ENCODE measurements at regions not wholly inside any gene's neighbourhood (a gene's known extent, or its start where the extent isn't known, plus 50 kb on each side); places are given as distances from the start of the nearest gene placed in this dataset.

GRCh38 chr10:35910234-35910633, 268.1 kb upstream of the FZD8 start:
- H3K9me3 ChIP-seq, result no peaks in the 10 kb centered on the region
- in situ Hi-C loops (cut with MboI; ENCODE audit: low sequenced_read_pairs in 4 of 4), result no loop called here
- H3K4me3 ChIP-seq, result no peak overlapping the region
- H3K4me1 ChIP-seq, result peaks cover 0 to 7% of the 10 kb centered on the region in 2 donors
- DNase-seq (no peak), ATAC-seq (no peak)
- H3K27me3 ChIP-seq, result no peaks in the 10 kb centered on the region
- intact Hi-C loops (cut with DNase I; ENCODE audit: low total_unique reads), result no loop called here
- no peak for TF ChIP-seq CTCF (IDR thresholded peaks at IDR 0.05 in 4 of 5, conservative IDR thresholded peaks at IDR 0.05 in 1 of 5)
- no peak for TF ChIP-seq POLR2A (IDR thresholded peaks at IDR 0.05)
- no peaks in the 10 kb centered on the region for H3K36me3 ChIP-seq
- H3K27ac ChIP-seq, result no peak overlapping the region

GRCh38 chr10:35909121-35909720, 267.1 kb upstream of the FZD8 start:
- no peaks in the 10 kb centered on the region for H3K27me3 ChIP-seq
- H3K36me3 ChIP-seq, result no peaks in the 10 kb centered on the region
- DNase-seq, result no peak
- H3K9me3 ChIP-seq, result no peaks in the 10 kb centered on the region
- peaks cover 0 to 7% of the 10 kb centered on the region in 2 donors for H3K4me1 ChIP-seq
- no peak overlapping the region for H3K4me3 ChIP-seq
- no peak for TF ChIP-seq POLR2A (IDR thresholded peaks at IDR 0.05)
- TF ChIP-seq CTCF (IDR thresholded peaks at IDR 0.05 in 4 of 5, conservative IDR thresholded peaks at IDR 0.05 in 1 of 5), result no peak
- no peak overlapping the region for H3K27ac ChIP-seq
- intact Hi-C loops (cut with DNase I; ENCODE audit: low total_unique reads), result no loop called here
- in situ Hi-C loops (cut with MboI; ENCODE audit: low sequenced_read_pairs in 4 of 4), result no loop called here
- no peak for ATAC-seq

GRCh38 chr10:35908451-35908850, 266.4 kb upstream of the FZD8 start:
- TF ChIP-seq CTCF (IDR thresholded peaks at IDR 0.05 in 4 of 5, conservative IDR thresholded peaks at IDR 0.05 in 1 of 5) (no peak), POLR2A (IDR thresholded peaks at IDR 0.05) (no peak)
- ATAC-seq (no peak), DNase-seq (no peak)
- no peak overlapping the region for H3K4me3 ChIP-seq
- H3K27ac ChIP-seq, result no peak overlapping the region
- H3K9me3 ChIP-seq, result no peaks in the 10 kb centered on the region
- H3K27me3 ChIP-seq, result no peaks in the 10 kb centered on the region
- H3K4me1 ChIP-seq, result peaks cover 0 to 7% of the 10 kb centered on the region in 2 donors
- intact Hi-C loops (cut with DNase I; ENCODE audit: low total_unique reads), result no loop called here
- H3K36me3 ChIP-seq, result no peaks in the 10 kb centered on the region
- in situ Hi-C loops (cut with MboI; ENCODE audit: low sequenced_read_pairs in 4 of 4), result no loop called here

- Histone ChIP-seq H3K36me3 (no peaks in the 10 kb centered on the region), H3K4me3 (no peak overlapping the region), H3K4me1 (peaks cover 0 to 4% of the 10 kb centered on the region in 2 donors), H3K9me3 (no peaks in the 10 kb centered on the region), H3K27me3 (no peaks in the 10 kb centered on the region), H3K27ac (no peak overlapping the region)
- TF ChIP-seq POLR2A (IDR thresholded peaks at IDR 0.05) (no peak), CTCF (IDR thresholded peaks at IDR 0.05 in 4 of 5, conservative IDR thresholded peaks at IDR 0.05 in 1 of 5) (no peak)
- DNase-seq, result no peak
- no peak for ATAC-seq
- in situ Hi-C loops (cut with MboI; ENCODE audit: low sequenced_read_pairs in 4 of 4), result no loop called here
- intact Hi-C loops (cut with DNase I; ENCODE audit: low total_unique reads), result no loop called here
Measured at GRCh38 chr10:35907548-35907947, 265.5 kb upstream of the FZD8 start.

GRCh38 chr10:35906155-35906554, 264.1 kb upstream of the FZD8 start:
- no peaks in the 10 kb centered on the region for H3K27me3 ChIP-seq
- ATAC-seq (no peak), DNase-seq (no peak)
- intact Hi-C loops (cut with DNase I; ENCODE audit: low total_unique reads) (no loop called here), in situ Hi-C loops (cut with MboI; ENCODE audit: low sequenced_read_pairs in 4 of 4) (no loop called here)
- no peaks in the 10 kb centered on the region for H3K4me1 ChIP-seq
- H3K27ac ChIP-seq, result no peak overlapping the region
- no peak overlapping the region for H3K4me3 ChIP-seq
- TF ChIP-seq CTCF (IDR thresholded peaks at IDR 0.05 in 4 of 5, conservative IDR thresholded peaks at IDR 0.05 in 1 of 5) (no peak), POLR2A (IDR thresholded peaks at IDR 0.05) (no peak)
- H3K36me3 ChIP-seq, result no peaks in the 10 kb centered on the region
- no peaks in the 10 kb centered on the region for H3K9me3 ChIP-seq

Data from gastrocnemius medialis (tissue), 4 donors.